ENCODE measurements at regions not wholly inside any gene's neighbourhood (a gene's known extent, or its start where the extent isn't known, plus 50 kb on each side); places are given as distances from the start of the nearest gene placed in this dataset.

DNA sequence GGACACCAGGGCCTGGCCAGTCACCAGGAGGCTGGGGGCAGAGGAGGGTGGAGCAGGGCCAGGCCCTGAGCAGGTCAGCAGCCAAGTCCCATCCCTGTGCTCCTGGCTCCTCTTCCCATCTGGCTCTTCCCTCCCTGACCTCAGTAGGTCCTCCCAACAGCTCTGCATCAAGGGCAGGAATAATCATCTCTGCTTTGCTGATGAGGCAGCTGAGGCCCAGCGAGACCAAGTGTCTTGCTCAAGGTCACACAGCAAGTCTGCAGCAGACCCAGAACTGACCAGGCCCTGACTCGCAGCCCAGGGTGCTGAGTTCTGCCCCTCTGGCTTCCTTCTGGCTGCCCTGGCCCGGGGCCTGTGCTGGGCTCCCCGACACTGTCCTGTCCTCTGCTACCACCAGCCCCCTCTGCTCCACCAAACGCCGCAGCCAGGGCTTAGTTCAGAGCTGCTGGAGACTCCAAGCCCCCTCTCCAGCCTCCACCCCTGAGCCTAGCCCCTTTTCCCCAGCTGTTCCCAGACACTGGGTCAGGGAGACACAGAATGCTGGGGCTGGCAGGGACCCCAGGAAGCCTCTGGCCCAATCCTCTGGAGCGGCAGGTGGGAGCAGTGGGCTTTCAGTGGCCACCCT lies 224.9 kb downstream of the PTPRU start:
- TF ChIP-seq, protein P1, sequence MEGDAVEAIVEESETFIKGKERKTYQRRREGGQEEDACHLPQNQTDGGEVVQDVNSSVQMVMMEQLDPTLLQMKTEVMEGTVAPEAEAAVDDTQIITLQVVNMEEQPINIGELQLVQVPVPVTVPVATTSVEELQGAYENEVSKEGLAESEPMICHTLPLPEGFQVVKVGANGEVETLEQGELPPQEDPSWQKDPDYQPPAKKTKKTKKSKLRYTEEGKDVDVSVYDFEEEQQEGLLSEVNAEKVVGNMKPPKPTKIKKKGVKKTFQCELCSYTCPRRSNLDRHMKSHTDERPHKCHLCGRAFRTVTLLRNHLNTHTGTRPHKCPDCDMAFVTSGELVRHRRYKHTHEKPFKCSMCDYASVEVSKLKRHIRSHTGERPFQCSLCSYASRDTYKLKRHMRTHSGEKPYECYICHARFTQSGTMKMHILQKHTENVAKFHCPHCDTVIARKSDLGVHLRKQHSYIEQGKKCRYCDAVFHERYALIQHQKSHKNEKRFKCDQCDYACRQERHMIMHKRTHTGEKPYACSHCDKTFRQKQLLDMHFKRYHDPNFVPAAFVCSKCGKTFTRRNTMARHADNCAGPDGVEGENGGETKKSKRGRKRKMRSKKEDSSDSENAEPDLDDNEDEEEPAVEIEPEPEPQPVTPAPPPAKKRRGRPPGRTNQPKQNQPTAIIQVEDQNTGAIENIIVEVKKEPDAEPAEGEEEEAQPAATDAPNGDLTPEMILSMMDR (IDR thresholded peaks at IDR 0.05; ENCODE audit: low read depth, low read length): no peak
- no peak for TF ChIP-seq MYC (IDR thresholded peaks at IDR 0.05; ENCODE audit: low read depth, low read length)
- TF ChIP-seq POLR2A (IDR thresholded peaks at IDR 0.05; ENCODE audit: extremely low read depth, insufficient read length): no peak
- TF ChIP-seq, protein P2, sequence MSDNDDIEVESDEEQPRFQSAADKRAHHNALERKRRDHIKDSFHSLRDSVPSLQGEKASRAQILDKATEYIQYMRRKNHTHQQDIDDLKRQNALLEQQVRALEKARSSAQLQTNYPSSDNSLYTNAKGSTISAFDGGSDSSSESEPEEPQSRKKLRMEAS (IDR thresholded peaks at IDR 0.05; ENCODE audit: low read depth, low read length): no peak
- no peak overlapping the region for H3K4me3 ChIP-seq (ENCODE audit: low read depth, low read length)
- DNase-seq (ENCODE audit: low read depth): no peak

DNA sequence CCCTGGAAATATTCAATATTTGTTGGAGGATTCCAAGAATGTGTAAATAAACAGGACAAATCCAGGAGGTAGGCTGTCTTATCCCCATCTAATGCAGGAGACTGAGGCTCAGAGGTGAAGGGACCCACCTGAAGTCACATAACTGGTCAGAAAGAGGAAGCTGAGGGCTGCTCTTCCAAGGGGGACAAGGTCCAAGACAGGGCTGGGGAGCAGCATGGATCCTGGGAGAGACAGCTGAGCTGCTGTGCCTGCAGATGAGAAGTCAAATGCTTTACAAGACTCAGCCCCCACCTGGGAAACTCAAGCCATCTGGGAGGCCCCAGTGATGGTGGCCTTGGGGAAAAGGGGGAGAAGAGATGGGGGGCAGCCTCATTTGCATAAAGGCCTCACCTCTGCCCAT lies 224.4 kb downstream of the PTPRU start:
- TF ChIP-seq POLR2A (IDR thresholded peaks at IDR 0.05; ENCODE audit: extremely low read depth, insufficient read length) (no peak), MYC (IDR thresholded peaks at IDR 0.05; ENCODE audit: low read depth, low read length) (no peak)
- TF ChIP-seq, protein P1 (IDR thresholded peaks at IDR 0.05; ENCODE audit: low read depth, low read length): no peak
- TF ChIP-seq, protein P2 (IDR thresholded peaks at IDR 0.05; ENCODE audit: low read depth, low read length): no peak
- no peak for DNase-seq (ENCODE audit: low read depth)
- no peak overlapping the region for H3K4me3 ChIP-seq (ENCODE audit: low read depth, low read length)

DNA sequence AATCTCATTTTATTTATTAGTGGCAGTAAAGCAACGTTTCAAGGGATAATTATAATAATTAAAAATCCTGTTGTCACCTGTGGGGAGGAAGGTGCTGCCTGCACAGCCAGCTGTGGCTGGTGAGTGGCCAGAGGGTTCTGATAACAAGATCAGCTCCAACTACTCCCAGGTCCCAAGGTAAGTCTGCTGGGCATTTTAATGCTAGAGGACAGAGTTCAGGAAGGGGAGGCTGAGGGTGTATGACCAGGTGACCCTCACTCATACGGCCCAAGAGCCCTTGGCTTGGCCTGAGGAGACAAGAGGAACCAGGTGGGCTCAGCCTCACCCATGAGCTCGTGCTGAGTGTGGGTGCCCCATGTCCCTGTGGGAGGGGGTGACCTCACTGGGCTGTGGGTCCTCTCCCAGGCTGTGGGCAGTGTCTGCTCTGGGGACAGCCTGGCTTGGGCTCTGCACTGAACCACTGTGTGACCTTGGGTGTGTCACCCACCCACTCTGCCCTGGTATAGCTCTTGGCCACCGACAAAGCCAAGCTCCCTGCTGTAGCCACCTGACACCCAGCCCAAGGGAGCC lies 223.8 kb downstream of the PTPRU start:
- no peak overlapping the region for H3K4me3 ChIP-seq (ENCODE audit: low read depth, low read length)

DNA sequence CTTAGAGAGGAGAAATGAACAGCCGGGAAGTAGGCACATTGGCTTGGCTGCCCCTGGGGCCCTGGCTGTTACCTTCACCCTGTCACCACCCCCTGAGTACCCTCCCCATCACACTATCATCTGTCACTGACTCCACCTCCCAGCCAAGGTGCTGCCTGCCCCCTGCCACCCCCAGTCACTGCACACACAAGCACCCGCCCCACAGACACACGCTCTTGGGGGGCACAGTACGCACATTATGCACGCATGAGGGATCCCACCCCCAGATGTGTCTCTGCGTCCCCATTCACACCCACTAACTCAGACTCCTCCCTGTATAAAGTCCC lies 223.3 kb downstream of the PTPRU start:
- TF ChIP-seq MYC (IDR thresholded peaks at IDR 0.05; ENCODE audit: low read depth, low read length) (no peak), POLR2A (IDR thresholded peaks at IDR 0.05; ENCODE audit: extremely low read depth, insufficient read length) (no peak)
- TF ChIP-seq, protein P1 (IDR thresholded peaks at IDR 0.05; ENCODE audit: low read depth, low read length): no peak
- TF ChIP-seq, protein P2 (IDR thresholded peaks at IDR 0.05; ENCODE audit: low read depth, low read length): no peak
- no peak for DNase-seq (ENCODE audit: low read depth)
- no peak overlapping the region for H3K4me3 ChIP-seq (ENCODE audit: low read depth, low read length)

More for the DNA sequence above, 223.8 kb downstream of the PTPRU start:
- TF ChIP-seq MYC (IDR thresholded peaks at IDR 0.05; ENCODE audit: low read depth, low read length): no peak
- no peak for TF ChIP-seq POLR2A (IDR thresholded peaks at IDR 0.05; ENCODE audit: extremely low read depth, insufficient read length)
- TF ChIP-seq, protein P2 (IDR thresholded peaks at IDR 0.05; ENCODE audit: low read depth, low read length): no peak
- TF ChIP-seq, protein P1 (IDR thresholded peaks at IDR 0.05; ENCODE audit: low read depth, low read length): no peak
- no peak for DNase-seq (ENCODE audit: low read depth)

DNA sequence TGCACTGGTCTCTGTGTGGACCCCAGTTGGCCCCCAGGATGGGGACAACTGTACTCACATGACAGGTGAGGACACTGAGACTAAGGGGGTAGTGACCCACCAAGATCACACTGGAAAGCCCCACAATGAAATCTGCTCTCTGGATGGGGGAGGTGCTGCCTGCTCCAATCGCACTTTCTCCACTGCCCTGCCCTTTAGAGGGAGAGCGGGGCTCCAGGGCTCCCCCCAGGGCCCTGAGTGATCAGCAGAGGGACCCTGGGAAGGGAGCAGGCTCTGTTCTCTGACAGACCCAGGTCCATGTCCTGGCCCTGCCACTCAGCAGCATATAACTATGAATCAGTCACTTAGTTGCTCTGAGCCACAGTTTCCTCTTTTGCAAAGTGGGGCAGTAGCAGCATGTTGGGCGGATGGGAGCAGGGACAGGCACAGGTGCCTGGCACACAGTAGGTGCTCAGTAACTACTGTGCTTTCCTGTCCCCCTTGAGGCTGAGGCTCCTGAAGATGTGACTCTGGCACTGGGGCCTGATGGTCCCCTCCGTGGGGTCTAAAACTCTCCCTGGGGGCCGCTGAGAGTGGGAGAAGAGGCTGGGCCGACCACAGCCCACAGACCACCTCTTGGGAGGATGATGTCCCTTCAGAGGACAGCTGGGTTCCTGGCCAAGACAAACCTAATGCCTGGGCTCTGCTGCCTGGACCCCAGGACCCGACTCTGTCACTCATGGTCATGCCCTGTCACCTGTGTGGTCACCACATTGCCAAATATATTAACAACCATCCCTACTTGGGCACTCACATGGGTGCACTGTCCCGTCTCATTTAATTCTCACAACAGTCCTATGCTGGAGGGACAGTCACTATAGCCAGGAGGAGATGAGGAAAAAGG lies 222.7 kb downstream of the PTPRU start:
- TF ChIP-seq POLR2A (IDR thresholded peaks at IDR 0.05; ENCODE audit: extremely low read depth, insufficient read length) (no peak), MYC (IDR thresholded peaks at IDR 0.05; ENCODE audit: low read depth, low read length) (no peak)
- TF ChIP-seq, protein P1 (IDR thresholded peaks at IDR 0.05; ENCODE audit: low read depth, low read length): no peak
- TF ChIP-seq, protein P2 (IDR thresholded peaks at IDR 0.05; ENCODE audit: low read depth, low read length): no peak
- no peak overlapping the region for H3K4me3 ChIP-seq (ENCODE audit: low read depth, low read length)
- DNase-seq (ENCODE audit: low read depth): no peak

All from NB4 (cell line).